Fibroblast of lung (primary cell): ENCODE measurements at regions not wholly inside any gene's neighbourhood (a gene's known extent, or its start where the extent isn't known, plus 50 kb on each side); places are given as distances from the start of the nearest gene placed in this dataset.
"Not testable (repeated sequence)": the region's sequence is repeated elsewhere in the genome, so short reads cannot be mapped to it uniquely, and the experiment has no call there.

ENCODE experiments used
- DNase-seq, 2 donors: peaks; one replicate each; pipeline versions ENCODE4 v3.0.0 to v3.0.0-alpha.2; 2010; ENCODE audit warnings: low read depth in 2 of 2
- H2AFZ ChIP-seq: 2 replicates; pipeline ENCODE4 v1.5.1; 2012; ENCODE audit warnings: low read length, control low read depth, inconsistent platforms
- H3K27ac ChIP-seq: 2 replicates; pipeline ENCODE4 v1.5.1; 2011; ENCODE audit warnings: low read length, control low read depth; ENCODE audit not compliant: insufficient read depth
- H3K27me3 ChIP-seq: 2 replicates; pipeline ENCODE4 v1.5.1; 2011; ENCODE audit warnings: mild to moderate bottlenecking, low read length; ENCODE audit not compliant: control insufficient read depth, insufficient read depth
- H3K36me3 ChIP-seq: 2 replicates; pipeline ENCODE4 v1.5.1; 2011; ENCODE audit warnings: low read length; ENCODE audit not compliant: control insufficient read depth, insufficient read depth
- H3K4me1 ChIP-seq: 2 replicates; pipeline ENCODE4 v1.5.1; 2011; ENCODE audit warnings: low read length; ENCODE audit not compliant: control insufficient read depth, insufficient read depth; ENCODE audit errors: extremely low read depth
- H3K4me2 ChIP-seq: 2 replicates; pipeline ENCODE4 v1.5.1; 2011; ENCODE audit warnings: low read length, control low read depth; ENCODE audit not compliant: insufficient read depth; ENCODE audit errors: extremely low read depth
- H3K4me3 ChIP-seq, 4 experiments: fragments of 200-600 bp in 1 of 4; sonication (generic) in 1 of 4; replicated peaks in 1 of 4; 2 replicates each; pipeline ENCODE4 v1.5.1; 2011 to 2016; ENCODE audit warnings: low read length in 4 of 4, low read depth in 3 of 4, mild to moderate bottlenecking in 3 of 4, control low read depth in 2 of 4, inconsistent platforms in 1 of 4, mixed read lengths in 1 of 4; ENCODE audit not compliant: insufficient read depth in 1 of 4; ENCODE audit errors: control extremely low read depth in 1 of 4
- H3K79me2 ChIP-seq: 2 replicates; pipeline ENCODE4 v1.5.1; 2012; ENCODE audit warnings: mild to moderate bottlenecking, low read length, inconsistent platforms; ENCODE audit not compliant: control insufficient read depth, insufficient read depth
- H3K9ac ChIP-seq: 2 replicates; pipeline ENCODE4 v1.5.1; 2011; ENCODE audit warnings: mild to moderate bottlenecking, low read length, control low read depth; ENCODE audit not compliant: insufficient read depth
- H3K9me3 ChIP-seq: 2 replicates; pipeline ENCODE4 v1.5.1; 2012; ENCODE audit warnings: low read depth, low read length; ENCODE audit not compliant: control insufficient read depth, insufficient read depth
- H4K20me1 ChIP-seq: 2 replicates; pipeline ENCODE4 v1.5.1; 2011; ENCODE audit warnings: low read length; ENCODE audit not compliant: control insufficient read depth, insufficient read depth; ENCODE audit errors: extremely low read depth
- CTCF ChIP-seq, 2 donors: IDR thresholded peaks in 1 of 2; conservative IDR thresholded peaks in 1 of 2; 1 replicate in 1 of 2; 2 replicates in 1 of 2; pipeline ENCODE4 v1.5.1; 2011 to 2012; ENCODE audit warnings: low read length in 2 of 2, control low read depth in 1 of 2, inconsistent platforms in 1 of 2, low read depth in 1 of 2, mild to moderate bottlenecking in 1 of 2
- EZH2 ChIP-seq: IDR thresholded peaks from 2 replicates; pipeline ENCODE4 v1.5.1; 2012; ENCODE audit warnings: low read length, control low read depth, mild to moderate bottlenecking; ENCODE audit errors: missing control alignments

DNA sequence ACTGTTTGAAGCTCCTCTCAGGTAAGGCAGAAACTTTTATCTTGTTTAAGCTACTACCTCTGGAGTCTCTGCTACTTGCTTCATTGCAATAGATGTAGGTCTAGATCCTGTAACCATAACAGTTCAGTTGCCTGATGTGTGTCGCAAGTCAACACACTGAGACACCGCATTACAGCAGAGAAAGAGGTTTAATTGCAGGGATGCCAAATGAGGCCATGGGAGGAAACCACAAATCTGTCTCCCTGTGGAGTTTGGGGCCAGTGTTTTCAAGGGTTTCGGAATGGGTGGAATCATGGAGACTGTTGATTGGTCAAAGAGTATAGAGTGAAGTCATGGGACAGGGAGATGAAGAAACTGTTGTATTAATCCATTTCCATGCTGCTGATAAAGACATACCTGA, 57.1 kb upstream of the RBM24 start:
- H3K36me3 ChIP-seq: no peaks in the 10 kb centered on the region
- H3K9ac ChIP-seq: no peak overlapping the region
- H3K27ac ChIP-seq: no peak overlapping the region
- no peak overlapping the region for H3K4me2 ChIP-seq
- no peaks in the 10 kb centered on the region for H4K20me1 ChIP-seq
- no peaks in the 10 kb centered on the region for H3K4me1 ChIP-seq
- no peaks in the 10 kb centered on the region for H3K79me2 ChIP-seq
- no peak overlapping the region for H2AFZ ChIP-seq
- no peaks in the 10 kb centered on the region for H3K27me3 ChIP-seq
- no peak for DNase-seq
- H3K4me3 ChIP-seq: no peak overlapping the region
- TF ChIP-seq CTCF (conservative IDR thresholded peaks at IDR 0.05 in 1 of 2, IDR thresholded peaks at IDR 0.05 in 1 of 2; ENCODE audit: low read depth in 1 of 2, low read length in 2 of 2): no peak
- no peak for TF ChIP-seq EZH2
- no peaks in the 10 kb centered on the region for H3K9me3 ChIP-seq

GRCh38 chr6:17224501-17224900, 56.7 kb upstream of the RBM24 start:
- not testable (repeated sequence) for H3K9ac ChIP-seq, H3K4me1 ChIP-seq, H3K27ac ChIP-seq, H3K36me3 ChIP-seq, H4K20me1 ChIP-seq, H3K27me3 ChIP-seq, H3K4me3 ChIP-seq, H2AFZ ChIP-seq, DNase-seq, H3K4me2 ChIP-seq, H3K79me2 ChIP-seq, H3K9me3 ChIP-seq

DNA sequence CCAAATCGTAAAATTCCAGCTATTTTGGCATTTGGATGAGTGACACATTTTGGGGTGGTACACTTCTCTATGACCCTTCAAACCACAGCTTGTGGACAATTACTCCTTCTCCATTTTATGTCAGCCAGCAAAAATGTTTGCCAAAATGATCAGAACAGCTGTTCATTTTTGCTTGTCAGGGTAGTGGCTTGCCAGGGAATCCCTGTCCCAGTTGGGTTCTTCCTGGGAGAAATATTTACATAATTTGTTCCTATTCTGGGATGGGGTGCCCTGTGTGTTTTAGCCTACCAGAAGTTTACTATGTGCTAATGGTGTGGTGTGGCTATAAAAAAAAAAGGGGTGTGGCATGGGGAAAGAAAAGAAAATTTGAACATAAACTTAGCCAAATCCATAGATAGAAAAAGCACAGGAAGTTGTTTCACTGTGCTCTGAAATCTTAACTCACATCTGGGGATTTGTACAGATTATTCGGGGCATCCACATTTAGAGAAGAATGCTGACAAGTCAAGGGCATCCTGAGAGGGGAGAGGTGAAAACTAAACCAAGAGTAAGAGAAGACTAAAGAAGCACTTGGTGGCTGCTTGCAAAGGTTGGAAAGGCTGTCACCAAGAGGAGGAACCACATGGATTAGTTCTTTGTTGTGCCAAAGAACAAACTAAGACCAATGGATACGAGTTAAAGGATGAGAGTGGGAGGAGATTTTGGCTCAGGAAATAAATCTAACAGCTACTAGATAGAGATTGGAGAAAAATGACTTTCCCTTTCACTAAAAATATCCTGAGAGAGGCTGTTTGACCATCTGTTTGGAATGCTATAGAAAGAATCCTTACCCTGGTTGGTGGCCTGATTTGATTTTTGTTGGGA, 55.2 kb upstream of the RBM24 start:
- Histone ChIP-seq H3K9me3 (no peaks in the 10 kb centered on the region), H3K4me2 (peak overlapping the region; percentile 2), H3K27ac (no peak overlapping the region), H3K79me2 (no peaks in the 10 kb centered on the region), H4K20me1 (no peaks in the 10 kb centered on the region), H2AFZ (no peak overlapping the region), H3K36me3 (no peaks in the 10 kb centered on the region), H3K27me3 (no peaks in the 10 kb centered on the region), H3K4me3 (no peak overlapping the region), H3K9ac (no peak overlapping the region), H3K4me1 (no peaks in the 10 kb centered on the region)
- TF ChIP-seq EZH2 (no peak), CTCF (conservative IDR thresholded peaks at IDR 0.05 in 1 of 2, IDR thresholded peaks at IDR 0.05 in 1 of 2; ENCODE audit: low read depth in 1 of 2, low read length in 2 of 2) (no peak)
- DNase-seq: peak in 1 of 2 donors; percentile 35
